ENCODE measurements at regions not wholly inside any gene's neighbourhood (a gene's known extent, or its start where the extent isn't known, plus 50 kb on each side); places are given as distances from the start of the nearest gene placed in this dataset.
A peak's percentile ranks its signal among the peaks of the same experiment; 100 is the strongest.

DNA sequence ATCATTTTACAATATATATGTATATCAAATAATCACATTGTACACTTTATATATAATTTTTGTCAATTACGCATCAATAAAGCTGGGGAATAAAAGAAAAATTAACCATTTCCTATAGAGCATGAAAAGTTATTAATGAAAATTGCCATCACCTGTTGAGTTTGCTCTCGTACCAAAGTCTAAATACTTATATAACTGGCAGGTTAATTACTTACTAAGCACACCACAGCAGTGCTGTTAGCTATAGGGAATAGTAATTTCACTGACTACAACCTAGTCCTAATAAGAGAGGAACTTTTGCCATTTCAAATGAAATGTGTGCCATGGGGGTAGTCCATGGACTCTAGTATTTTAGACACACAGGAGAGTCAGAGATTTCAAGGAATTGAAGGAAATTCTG lies 176.9 kb upstream of the COL1A2 start:
- no peak for DNase-seq (ENCODE audit: low spot score)
- TF ChIP-seq, protein P1, sequence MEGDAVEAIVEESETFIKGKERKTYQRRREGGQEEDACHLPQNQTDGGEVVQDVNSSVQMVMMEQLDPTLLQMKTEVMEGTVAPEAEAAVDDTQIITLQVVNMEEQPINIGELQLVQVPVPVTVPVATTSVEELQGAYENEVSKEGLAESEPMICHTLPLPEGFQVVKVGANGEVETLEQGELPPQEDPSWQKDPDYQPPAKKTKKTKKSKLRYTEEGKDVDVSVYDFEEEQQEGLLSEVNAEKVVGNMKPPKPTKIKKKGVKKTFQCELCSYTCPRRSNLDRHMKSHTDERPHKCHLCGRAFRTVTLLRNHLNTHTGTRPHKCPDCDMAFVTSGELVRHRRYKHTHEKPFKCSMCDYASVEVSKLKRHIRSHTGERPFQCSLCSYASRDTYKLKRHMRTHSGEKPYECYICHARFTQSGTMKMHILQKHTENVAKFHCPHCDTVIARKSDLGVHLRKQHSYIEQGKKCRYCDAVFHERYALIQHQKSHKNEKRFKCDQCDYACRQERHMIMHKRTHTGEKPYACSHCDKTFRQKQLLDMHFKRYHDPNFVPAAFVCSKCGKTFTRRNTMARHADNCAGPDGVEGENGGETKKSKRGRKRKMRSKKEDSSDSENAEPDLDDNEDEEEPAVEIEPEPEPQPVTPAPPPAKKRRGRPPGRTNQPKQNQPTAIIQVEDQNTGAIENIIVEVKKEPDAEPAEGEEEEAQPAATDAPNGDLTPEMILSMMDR (IDR thresholded peaks at IDR 0.05) = no peak
- no peak for ATAC-seq (ENCODE audit: low FRiP score)

- ATAC-seq (ENCODE audit: low FRiP score) (no peak), DNase-seq (ENCODE audit: low spot score) (no peak)
- TF ChIP-seq, protein P1 (IDR thresholded peaks at IDR 0.05) = no peak
These were observed 172.2 kb upstream of the COL1A2 start for GRCh38 chr7:94222516-94222915.

DNA sequence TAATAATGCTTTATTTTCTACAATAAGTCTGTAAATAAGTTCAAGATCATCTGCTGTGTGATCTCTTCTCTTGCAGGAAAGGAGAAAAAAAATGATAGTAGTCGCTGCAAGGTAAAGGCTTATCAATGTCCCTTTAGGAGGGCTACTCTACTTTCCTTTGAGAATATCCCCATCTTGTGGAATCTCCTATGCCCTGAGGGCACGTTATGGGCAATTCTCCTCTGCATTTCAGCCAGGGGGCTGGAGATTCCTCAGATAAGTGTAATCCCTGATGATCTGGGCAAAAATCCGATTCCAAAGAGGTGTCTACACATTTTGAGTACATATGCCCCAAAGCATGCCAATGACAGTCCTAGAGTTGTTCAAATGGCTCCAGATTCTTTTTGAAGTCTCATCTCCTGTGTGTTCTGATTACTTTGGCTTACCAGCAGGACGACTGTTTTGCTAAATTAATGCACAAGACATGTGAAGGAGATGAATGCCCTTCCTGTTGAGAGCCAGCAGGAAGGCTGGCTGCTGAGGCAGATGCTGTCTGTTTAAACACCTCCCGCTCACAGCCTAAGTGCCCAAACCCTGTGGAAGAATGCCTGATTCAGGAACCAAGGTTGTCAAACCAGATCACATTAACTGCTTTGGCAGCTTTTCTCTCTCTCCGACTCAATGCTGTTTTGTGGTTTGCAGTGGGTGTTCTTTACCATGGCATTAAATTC lies 171.2 kb upstream of the COL1A2 start:
- DNase-seq (ENCODE audit: low spot score) (no peak), ATAC-seq (ENCODE audit: low FRiP score) (peak; percentile 68)
- TF ChIP-seq, protein P1 (IDR thresholded peaks at IDR 0.05) = no peak

GRCh38 chr7:94228223-94228622 lies 166.5 kb upstream of the COL1A2 start:
- TF ChIP-seq, protein P1 (IDR thresholded peaks at IDR 0.05) = no peak
- DNase-seq (ENCODE audit: low spot score) (no peak), ATAC-seq (ENCODE audit: low FRiP score) (no peak)

DNA sequence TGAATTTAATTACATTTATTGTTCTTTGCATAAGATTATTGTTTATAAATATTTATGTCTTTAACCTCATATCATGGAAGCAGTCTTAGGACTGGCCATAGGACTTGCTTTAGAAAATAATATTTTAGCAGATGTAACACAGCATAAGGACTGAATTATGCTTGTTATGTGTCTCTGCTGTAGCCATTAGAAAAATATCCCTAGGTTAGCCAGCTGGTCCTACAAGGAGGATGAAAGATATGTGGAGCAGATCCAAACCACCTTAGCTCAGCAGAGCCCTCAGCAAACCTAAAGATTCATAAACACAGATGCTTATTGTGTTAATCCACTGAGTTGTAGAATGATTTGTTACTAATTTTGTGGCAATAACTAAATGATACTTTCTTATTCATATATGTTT lies 166.0 kb upstream of the COL1A2 start:
- TF ChIP-seq, protein P1 (IDR thresholded peaks at IDR 0.05) = no peak
- ATAC-seq (ENCODE audit: low FRiP score) (no peak), DNase-seq (ENCODE audit: low spot score) (no peak)

DNA sequence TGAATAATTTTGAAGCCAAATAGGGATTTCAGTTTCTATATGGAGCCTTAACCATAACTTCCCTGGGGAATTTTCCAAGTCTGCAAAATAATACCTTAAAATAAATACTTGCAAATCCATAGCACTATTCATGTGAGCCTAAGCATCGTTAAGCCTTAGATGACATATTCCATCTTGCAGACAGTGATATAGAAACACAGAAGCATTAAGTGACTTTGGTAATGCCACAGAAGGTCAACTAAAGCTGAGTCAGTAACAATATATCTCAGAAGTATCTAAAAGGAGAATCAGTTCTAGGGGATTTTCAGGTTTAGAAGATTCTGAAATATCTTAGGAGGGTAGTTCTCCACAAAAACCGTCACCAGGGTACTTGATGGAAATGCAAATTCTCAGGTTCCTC lies 163.4 kb upstream of the COL1A2 start:
- ATAC-seq (ENCODE audit: low FRiP score) (no peak), DNase-seq (ENCODE audit: low spot score) (no peak)
- TF ChIP-seq, protein P1 (IDR thresholded peaks at IDR 0.05) = no peak

DNA sequence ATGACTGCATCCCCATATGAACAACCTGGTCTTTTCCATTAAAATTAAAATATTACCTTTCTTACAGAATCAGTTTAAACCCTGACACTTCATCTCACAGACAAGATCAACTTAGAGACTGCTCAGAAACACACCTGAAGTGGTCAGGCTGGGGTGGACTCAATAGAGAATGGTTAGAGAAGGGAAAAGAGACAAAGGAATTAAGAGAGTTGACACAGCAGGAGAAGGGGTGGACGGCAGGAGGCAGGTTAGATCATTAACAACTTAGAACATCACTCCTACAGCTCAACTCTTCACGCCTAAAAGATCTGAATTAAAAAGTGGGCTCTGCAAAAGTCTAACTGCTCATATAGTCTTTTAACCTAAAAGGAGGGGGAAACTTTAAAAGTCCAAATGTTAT lies 157.7 kb upstream of the COL1A2 start:
- DNase-seq (ENCODE audit: low spot score) = no peak
- no peak for ATAC-seq (ENCODE audit: low FRiP score)
- TF ChIP-seq, protein P1 (IDR thresholded peaks at IDR 0.05) = no peak

Measured in omental fat pad (tissue), 3 donors.